Bone marrow (tissue), 2 donors: ENCODE measurements at regions not wholly inside any gene's neighbourhood (a gene's known extent, or its start where the extent isn't known, plus 50 kb on each side); places are given as distances from the start of the nearest gene placed in this dataset.
"Not testable (repeated sequence)": the region's sequence is repeated elsewhere in the genome, so short reads cannot be mapped to it uniquely, and the experiment has no call there.

ENCODE experiments used
- DNase-seq, 2 donors: peaks; one replicate each; lab custom pipeline; 2025; lab: John Stamatoyannopoulos, UW

- DNase-seq: no peak
Observed at GRCh38 chr20:48490961-48491831, 336.6 kb downstream of the PREX1 start.

GRCh38 chr20:48490341-48490740 lies 337.5 kb downstream of the PREX1 start:
- DNase-seq: not testable (repeated sequence)

GRCh38 chr20:48489656-48490055 lies 338.1 kb downstream of the PREX1 start:
- no peak for DNase-seq

GRCh38 chr20:48489046-48489463 lies 338.7 kb downstream of the PREX1 start:
- DNase-seq: no peak

- not testable (repeated sequence) for DNase-seq
Observed at GRCh38 chr20:48488334-48489034, 339.3 kb downstream of the PREX1 start.

- DNase-seq: no peak
Observed at GRCh38 chr20:48486065-48486464, 341.7 kb downstream of the PREX1 start.

- not testable (repeated sequence) for DNase-seq
Observed at GRCh38 chr20:48485153-48485552, 342.6 kb downstream of the PREX1 start.

- no peak for DNase-seq
Observed at GRCh38 chr20:48483334-48484066, 344.3 kb downstream of the PREX1 start.

- no peak for DNase-seq
Observed at GRCh38 chr20:48482790-48483189, 345.0 kb downstream of the PREX1 start.

GRCh38 chr20:48480216-48480772 lies 347.5 kb downstream of the PREX1 start:
- DNase-seq: no peak

- DNase-seq: no peak
Observed at GRCh38 chr20:48478806-48479585, 348.8 kb downstream of the PREX1 start.

GRCh38 chr20:48478370-48478769 lies 349.4 kb downstream of the PREX1 start:
- DNase-seq: no peak

GRCh38 chr20:48476854-48477253 lies 350.9 kb downstream of the PREX1 start:
- no peak for DNase-seq

- DNase-seq: no peak
Observed at GRCh38 chr20:48474022-48474421, 353.8 kb downstream of the PREX1 start.

- DNase-seq: no peak
Observed at GRCh38 chr20:48471759-48472408, 355.9 kb downstream of the PREX1 start.

GRCh38 chr20:48471176-48471575 lies 356.6 kb downstream of the PREX1 start:
- DNase-seq: no peak

- no peak for DNase-seq
Observed at GRCh38 chr20:48470141-48470540, 357.7 kb downstream of the PREX1 start.

- no peak for DNase-seq
Observed at GRCh38 chr20:48469026-48469425, 358.8 kb downstream of the PREX1 start.

GRCh38 chr20:48468571-48468970 lies 359.2 kb downstream of the PREX1 start:
- DNase-seq: no peak

GRCh38 chr20:48467622-48468021 lies 360.2 kb downstream of the PREX1 start:
- DNase-seq: no peak

GRCh38 chr20:48465271-48465670 lies 362.5 kb downstream of the PREX1 start:
- DNase-seq: no peak
